KOPT-K1 (cell line): ENCODE measurements at regions not wholly inside any gene's neighbourhood (a gene's known extent, or its start where the extent isn't known, plus 50 kb on each side); places are given as distances from the start of the nearest gene placed in this dataset.

ENCODE experiments used
- H3K27ac ChIP-seq: fragments of 200-600 bp; sonication (generic); 2 replicates; pipeline ENCODE4 v1.5.1; 2016; ENCODE audit warnings: antibody characterized with exemption, mild to moderate bottlenecking, low read depth, low read length; ENCODE audit not compliant: poor library complexity, severe bottlenecking
- H3K36me3 ChIP-seq: fragments of 200-600 bp; sonication (generic); 2 replicates; pipeline ENCODE4 v1.5.1; 2017; ENCODE audit warnings: antibody characterized with exemption, mild to moderate bottlenecking, low read length, moderate library complexity; ENCODE audit not compliant: insufficient read depth
- H3K9me3 ChIP-seq: fragments of 200-600 bp; sonication (generic); 2 replicates; pipeline ENCODE4 v1.5.1; 2017; ENCODE audit warnings: antibody characterized with exemption, low read length, mild to moderate bottlenecking; ENCODE audit not compliant: insufficient read depth, poor library complexity, severe bottlenecking

DNA sequence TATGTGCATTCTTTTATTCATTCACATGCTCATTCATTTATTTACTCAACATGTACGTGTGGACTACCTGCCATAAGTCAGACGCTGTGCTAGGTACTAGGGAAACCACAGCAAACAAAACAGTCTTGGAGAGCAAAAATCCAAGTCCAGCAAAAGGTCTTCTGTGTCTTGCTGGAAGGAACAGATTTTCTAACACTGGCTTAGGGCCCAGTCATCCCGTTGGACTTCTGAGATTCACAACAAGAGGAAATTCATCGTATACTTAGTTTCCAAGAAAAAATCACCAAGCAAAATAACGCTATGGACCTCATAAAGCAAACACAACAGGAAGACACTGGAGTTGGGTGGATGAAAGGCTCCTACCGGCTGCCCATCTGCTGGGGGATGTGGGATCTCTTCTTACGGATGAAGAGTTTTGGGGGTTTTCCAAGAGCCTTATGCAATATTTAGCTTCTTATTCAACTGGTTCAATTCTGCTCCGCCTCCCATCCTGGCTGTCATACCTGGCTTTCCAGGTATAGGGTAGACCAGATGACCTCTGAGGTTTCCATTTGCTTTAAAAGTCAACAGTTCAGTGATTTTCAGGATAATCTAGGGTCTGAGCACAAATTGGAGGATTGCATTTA, 262.7 kb downstream of the HAUS1 start:
- H3K27ac ChIP-seq, result no peak overlapping the region
- H3K36me3 ChIP-seq, result no peaks in the 10 kb centered on the region
- peaks cover 14% of the 10 kb centered on the region for H3K9me3 ChIP-seq

DNA sequence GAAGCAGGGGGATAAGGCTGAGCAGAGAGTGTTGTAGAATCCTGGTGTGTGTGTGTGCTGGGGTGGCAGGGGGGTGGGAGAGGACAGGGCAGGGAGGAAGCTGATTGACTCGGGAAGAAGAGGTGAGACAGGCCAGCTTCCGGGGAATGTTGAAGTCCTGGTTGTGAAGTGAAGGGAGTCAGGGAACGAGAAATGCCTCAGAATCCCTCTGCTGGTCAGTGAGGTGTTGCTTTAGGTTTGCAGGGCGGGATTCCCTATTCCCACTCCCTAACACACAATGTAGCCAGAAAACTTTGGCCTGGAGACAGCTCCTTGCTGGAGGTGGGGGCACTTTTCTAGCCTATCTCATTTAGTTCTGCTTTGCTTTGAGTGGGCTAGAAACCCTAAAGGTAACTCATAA, 265.1 kb downstream of the HAUS1 start:
- H3K9me3 ChIP-seq, result peaks cover 14% of the 10 kb centered on the region
- no peak overlapping the region for H3K27ac ChIP-seq
- no peaks in the 10 kb centered on the region for H3K36me3 ChIP-seq

DNA sequence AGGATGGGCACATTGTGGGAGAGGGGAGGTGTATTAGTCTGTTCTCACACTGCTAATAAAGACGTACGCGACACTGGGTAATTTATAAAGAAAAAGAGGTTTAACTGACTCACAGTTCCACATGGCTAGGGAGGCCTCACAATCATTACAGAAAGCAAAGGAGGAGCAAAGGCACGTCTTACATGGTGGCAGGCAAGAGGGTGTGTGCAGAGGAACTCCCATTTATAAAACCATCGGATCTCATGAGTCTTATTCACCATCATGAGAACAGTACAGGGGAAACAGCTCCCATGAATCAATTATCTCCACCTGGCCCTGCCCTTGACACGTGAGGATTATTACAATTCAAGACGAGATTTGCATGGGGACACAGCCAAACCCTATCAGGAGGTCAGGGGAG, 266.7 kb downstream of the HAUS1 start:
- Histone ChIP-seq H3K36me3 (no peaks in the 10 kb centered on the region), H3K27ac (no peak overlapping the region)

DNA sequence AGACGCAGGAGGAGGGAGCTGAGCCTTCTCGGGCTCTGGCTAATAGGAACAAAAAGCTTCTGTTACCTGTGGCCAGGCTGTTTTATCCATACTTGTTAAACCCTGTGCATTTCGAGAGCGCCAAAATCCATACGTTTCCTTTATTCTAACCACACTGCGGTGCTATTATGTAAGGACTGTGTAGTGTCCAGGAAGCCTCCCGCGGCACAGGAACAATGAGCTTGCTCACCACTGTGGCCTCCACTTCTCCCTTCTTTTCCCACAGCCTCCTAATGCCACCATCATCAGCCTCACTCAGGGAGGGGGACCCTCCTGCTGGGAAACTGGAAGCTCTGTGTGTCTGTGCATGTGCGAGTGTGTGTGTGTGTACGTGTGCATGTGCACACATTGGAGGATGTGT, 268.5 kb downstream of the HAUS1 start:
- no peaks in the 10 kb centered on the region for H3K36me3 ChIP-seq

More for the DNA sequence above, 266.7 kb downstream of the HAUS1 start:
- peaks cover 14% of the 10 kb centered on the region for H3K9me3 ChIP-seq

DNA sequence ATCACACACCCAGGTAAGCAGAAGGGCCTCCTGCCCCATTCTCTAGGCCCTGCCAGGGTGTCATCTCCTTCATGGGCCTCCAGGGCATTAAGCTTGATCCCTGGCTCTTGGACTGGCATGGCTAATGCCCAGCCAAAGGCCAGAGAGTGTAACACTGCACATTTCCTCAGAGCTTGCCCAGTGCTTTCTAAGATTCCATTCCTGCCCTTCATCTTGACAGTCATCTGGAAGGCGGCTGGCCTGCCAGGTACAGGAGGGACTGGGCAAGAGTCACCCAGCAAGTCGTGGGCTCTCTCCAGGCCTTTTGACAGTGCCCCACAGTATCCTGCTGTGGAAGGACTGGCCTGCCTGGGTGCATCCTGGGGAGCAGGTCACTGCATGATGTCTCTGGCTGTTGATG, 268.9 kb downstream of the HAUS1 start:
- H3K9me3 ChIP-seq, result peaks cover 14% of the 10 kb centered on the region
- no peaks in the 10 kb centered on the region for H3K36me3 ChIP-seq
- H3K27ac ChIP-seq, result no peak overlapping the region

More for the DNA sequence above, 268.5 kb downstream of the HAUS1 start:
- peaks cover 14% of the 10 kb centered on the region for H3K9me3 ChIP-seq
- H3K27ac ChIP-seq, result no peak overlapping the region

DNA sequence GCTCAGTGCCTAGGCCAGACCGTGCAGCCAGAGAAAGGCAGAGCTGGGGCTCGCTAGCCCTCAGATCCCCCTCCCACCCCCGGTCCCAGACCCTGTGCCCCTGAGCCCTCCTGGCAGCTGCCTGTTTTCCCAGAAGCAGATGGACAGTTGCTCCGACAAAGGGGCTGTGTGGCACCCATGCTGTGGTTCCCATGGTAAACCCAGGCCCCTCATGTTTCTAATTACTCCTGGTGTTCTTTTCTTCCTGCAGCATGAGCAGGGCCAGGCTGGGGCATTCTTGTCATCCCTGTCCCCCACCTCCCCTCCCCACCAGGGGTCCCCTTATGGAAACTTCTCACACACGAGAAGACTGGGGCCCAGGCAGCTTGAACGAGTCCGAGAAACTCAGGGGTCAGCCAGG, 269.6 kb downstream of the HAUS1 start:
- Histone ChIP-seq H3K36me3 (no peaks in the 10 kb centered on the region), H3K9me3 (peaks cover 14% of the 10 kb centered on the region), H3K27ac (no peak overlapping the region)

DNA sequence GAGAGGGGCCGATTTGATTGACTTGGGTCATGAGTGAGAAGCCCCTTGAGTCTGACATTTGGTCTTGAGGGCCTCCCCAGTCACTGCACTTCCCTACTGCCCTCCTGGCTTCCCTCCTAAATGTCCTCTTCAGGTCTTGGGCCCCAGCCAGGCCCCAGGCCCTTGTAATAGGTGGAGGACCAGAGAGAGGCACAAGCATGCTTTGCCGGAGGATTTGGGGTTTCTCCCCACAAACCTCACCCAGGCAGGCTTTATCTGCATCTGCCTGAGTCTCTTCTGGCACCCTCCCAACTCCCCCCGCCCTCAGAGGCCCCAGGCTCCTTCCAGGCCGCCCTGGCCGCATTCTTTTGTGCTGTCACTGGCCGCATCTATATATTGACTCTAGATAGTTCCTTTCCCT, 270.7 kb downstream of the HAUS1 start:
- no peak overlapping the region for H3K27ac ChIP-seq
- no peaks in the 10 kb centered on the region for H3K36me3 ChIP-seq
- peaks cover 14% of the 10 kb centered on the region for H3K9me3 ChIP-seq

DNA sequence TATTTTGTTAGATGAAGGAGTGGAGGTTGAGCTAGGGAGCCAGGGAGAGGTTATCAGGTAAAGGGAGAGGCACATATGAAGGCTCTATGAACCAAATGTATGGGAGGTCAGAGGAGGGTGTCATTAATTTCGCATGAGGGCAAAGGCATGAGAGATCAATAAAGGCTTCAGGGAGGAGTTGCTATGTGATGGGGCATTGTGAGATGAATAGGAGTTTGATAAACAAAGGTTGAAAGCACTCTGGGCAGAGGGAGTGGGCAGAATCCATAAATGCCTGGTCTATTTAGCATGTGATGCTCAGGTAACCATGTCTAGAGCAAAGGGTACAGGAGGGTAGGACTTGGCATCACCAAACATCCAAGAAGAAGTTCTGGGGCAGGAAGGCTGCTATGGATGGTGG, 273.4 kb downstream of the HAUS1 start:
- Histone ChIP-seq H3K36me3 (no peaks in the 10 kb centered on the region), H3K9me3 (no peaks in the 10 kb centered on the region), H3K27ac (no peak overlapping the region)

DNA sequence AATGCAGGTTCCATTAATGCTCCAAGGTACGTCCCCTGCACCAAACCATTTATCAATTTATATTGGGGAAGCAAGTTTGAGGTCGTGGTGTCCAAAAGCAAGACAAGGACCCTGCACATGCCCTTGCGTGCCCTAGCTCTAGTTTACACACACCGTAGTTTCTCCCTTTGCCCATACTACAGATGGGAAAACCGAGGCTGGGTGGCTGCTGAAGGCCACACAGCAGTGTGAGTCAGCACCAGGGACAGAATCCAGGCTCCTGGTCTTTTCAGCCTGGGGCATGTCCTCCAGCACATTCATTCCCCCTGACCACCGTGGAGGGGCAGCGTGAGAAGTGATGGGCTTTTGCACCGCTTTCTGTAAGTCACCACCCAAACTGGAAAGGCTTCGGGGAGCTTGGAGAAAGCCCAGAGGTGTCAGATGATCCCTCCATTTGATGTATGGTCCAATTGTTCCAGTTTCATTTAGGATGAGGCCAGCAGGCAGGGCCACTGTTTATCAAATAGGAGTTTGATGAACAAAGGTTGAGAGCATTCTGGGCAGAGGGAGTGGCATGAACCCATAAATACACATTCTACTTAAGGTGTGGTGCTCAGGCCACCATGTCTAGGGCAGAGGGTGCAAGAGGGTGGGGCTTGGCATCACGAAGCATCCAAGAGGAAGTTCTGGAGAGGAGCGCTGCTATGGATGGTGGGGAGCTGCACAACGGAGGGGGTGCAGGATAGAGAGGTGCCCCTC, 274.1 kb downstream of the HAUS1 start:
- Histone ChIP-seq H3K9me3 (no peaks in the 10 kb centered on the region), H3K36me3 (no peaks in the 10 kb centered on the region), H3K27ac (no peak overlapping the region)

DNA sequence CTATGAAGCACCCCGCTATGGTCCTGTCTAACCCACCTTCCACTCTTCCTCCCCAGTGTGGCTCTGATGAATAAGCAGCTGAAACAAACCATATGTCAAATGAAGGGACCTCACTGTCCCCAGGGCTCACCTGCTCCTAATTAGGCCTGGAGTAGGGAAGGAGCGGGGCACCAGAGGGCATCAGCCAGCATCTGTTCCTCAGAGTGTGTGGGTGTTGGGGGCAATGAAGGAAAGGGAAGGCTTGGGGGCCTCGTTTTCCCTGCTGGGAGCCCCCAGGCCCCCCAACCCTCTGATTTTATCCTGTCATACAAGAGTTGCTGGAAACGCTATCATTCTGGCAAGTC, 274.7 kb downstream of the HAUS1 start:
- Histone ChIP-seq H3K27ac (no peak overlapping the region), H3K9me3 (no peaks in the 10 kb centered on the region)

DNA sequence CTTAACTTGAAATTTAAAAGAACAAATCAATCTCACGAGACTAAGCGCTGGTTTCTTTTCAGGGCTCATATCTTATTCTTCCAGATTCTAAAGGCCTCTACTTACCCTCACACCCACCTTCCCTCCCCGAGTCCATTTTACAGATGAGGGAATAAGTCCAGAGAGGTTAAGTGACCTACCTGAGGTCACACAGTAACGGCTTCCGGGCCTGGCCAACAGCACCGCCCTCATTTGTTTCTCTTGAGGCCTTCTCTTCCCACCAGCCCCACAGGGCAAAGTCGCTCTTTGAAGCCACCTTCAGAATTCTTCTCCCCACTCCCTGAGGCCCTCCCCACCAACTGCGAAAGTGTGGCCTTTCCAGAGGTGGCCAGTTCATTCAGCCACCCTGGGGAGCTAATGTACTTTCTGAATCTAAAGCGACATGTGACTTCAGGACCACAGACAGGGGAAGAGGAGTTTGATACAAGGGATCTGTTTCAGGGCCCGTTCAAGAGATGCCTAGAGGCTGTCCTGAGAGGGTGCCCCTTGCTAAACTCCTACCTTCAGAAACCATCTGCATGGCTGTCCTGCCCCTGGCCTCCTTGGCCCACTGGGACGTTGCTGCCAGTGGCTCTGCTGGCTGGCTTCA, 275.3 kb downstream of the HAUS1 start:
- Histone ChIP-seq H3K9me3 (no peaks in the 10 kb centered on the region), H3K36me3 (no peaks in the 10 kb centered on the region), H3K27ac (no peak overlapping the region)

More for the DNA sequence above, 274.7 kb downstream of the HAUS1 start:
- no peaks in the 10 kb centered on the region for H3K36me3 ChIP-seq

DNA sequence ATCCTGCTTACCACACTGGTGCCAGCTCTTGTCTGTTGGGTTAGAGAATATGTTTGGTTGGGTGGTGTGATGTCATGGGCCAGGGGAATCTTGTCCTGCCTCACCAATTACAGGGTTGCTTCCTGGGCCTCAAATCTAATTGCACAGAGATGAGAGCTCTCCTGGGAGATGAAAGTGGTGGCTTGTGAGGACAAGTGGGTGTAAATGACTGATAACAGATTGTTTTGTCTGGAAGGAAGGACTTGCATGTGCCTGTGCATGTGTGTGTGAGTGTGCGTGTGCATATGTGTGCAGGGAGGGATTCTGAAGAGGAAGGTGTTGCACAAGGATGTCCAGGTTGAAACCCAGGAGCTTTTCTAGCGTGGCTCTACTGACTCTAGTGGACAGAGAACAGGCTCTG, 271.9 kb downstream of the LOXHD1 start:
- H3K27ac ChIP-seq, result no peak overlapping the region
- H3K36me3 ChIP-seq, result no peaks in the 10 kb centered on the region

DNA sequence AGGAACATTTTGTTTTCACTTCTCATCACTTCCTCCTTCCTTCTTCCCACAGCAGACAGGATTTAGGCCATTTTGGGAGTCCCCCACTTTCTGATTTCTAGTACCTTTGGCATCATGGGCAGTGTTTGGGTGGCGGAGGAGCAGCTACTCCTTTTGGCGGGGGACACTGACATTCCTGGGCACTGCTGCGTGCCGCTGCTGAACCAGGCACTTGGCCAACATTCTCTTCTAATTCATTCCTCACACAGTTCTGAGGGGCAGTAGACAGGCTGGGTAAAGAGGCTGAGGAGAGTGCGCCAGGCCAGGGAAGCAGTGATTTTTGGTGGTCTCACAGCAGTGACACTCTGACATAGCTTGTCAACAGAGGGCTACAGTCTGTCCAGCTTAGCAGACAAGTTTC, 270.2 kb downstream of the LOXHD1 start:
- Histone ChIP-seq H3K27ac (no peak overlapping the region), H3K9me3 (no peaks in the 10 kb centered on the region), H3K36me3 (no peaks in the 10 kb centered on the region)

More for the DNA sequence above, 271.9 kb downstream of the LOXHD1 start:
- no peaks in the 10 kb centered on the region for H3K9me3 ChIP-seq

DNA sequence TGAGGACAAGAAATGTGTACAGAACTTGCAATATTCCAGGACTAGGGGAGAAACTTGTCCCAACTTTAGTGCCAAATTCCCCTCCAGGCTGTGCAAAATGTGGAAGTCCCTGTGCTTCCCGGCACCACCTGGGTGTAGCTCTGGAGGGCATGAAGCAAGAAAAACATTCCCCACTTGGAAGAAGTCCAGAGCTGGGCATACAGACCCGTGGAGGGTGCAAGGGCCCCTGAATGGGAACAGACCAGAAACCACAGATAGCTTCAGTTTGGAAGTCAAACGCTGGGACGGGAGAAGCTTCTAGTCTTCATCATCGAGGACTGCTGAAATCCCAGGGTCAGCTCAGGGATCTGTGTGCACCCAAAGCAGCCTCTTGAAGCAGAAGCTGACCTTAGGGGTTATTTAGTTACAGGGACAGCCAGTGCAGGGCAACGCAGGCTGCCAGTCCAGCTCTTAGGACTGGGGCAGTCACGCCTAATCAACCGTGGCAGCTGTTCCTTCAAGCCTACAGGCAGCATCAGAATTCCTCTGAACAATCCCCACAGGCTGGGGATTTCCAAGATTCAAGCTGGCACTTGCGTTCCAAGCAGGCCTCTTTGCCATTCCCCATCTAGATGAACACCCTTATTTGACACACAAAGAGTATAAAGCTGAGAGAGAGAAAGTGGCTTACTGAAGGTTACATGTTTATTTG, 269.4 kb downstream of the LOXHD1 start:
- H3K9me3 ChIP-seq, result no peaks in the 10 kb centered on the region
- no peak overlapping the region for H3K27ac ChIP-seq
- no peaks in the 10 kb centered on the region for H3K36me3 ChIP-seq

DNA sequence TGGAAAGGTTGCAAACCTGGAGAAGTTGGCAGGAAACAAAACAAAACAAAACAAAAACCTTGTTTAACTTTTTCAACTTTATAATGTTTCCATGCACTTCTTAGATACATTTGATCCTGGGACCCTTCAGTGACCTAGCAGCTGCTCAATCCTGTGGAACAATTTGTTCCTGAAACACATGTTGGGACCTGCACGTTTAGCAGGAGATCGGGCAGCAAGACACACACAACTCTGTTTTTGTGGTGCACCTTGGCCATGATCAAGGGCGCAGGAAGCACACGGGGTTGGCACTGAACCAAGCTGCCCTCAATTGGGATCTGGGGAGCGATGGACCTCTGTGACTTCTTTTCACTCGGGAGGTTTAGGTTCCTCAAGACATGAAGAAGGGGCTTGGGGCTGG, 268.7 kb downstream of the LOXHD1 start:
- H3K36me3 ChIP-seq, result no peaks in the 10 kb centered on the region
- no peaks in the 10 kb centered on the region for H3K9me3 ChIP-seq
- no peak overlapping the region for H3K27ac ChIP-seq
